ENCODE measurements at regions not wholly inside any gene's neighbourhood (a gene's known extent, or its start where the extent isn't known, plus 50 kb on each side); places are given as distances from the start of the nearest gene placed in this dataset.

- TF ChIP-seq CTCF (IDR thresholded peaks at IDR 0.05) (no peak), POLR2A (IDR thresholded peaks at IDR 0.05) (no peak), EP300 (IDR thresholded peaks at IDR 0.05) (no peak)
Observed at GRCh38 chrX:104430072-104430741, 135.8 kb upstream of the IL1RAPL2 start.
